ENCODE measurements at regions not wholly inside any gene's neighbourhood (a gene's known extent, or its start where the extent isn't known, plus 50 kb on each side); places are given as distances from the start of the nearest gene placed in this dataset.

- TF ChIP-seq, protein P1, sequence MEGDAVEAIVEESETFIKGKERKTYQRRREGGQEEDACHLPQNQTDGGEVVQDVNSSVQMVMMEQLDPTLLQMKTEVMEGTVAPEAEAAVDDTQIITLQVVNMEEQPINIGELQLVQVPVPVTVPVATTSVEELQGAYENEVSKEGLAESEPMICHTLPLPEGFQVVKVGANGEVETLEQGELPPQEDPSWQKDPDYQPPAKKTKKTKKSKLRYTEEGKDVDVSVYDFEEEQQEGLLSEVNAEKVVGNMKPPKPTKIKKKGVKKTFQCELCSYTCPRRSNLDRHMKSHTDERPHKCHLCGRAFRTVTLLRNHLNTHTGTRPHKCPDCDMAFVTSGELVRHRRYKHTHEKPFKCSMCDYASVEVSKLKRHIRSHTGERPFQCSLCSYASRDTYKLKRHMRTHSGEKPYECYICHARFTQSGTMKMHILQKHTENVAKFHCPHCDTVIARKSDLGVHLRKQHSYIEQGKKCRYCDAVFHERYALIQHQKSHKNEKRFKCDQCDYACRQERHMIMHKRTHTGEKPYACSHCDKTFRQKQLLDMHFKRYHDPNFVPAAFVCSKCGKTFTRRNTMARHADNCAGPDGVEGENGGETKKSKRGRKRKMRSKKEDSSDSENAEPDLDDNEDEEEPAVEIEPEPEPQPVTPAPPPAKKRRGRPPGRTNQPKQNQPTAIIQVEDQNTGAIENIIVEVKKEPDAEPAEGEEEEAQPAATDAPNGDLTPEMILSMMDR (IDR thresholded peaks at IDR 0.05; ENCODE audit: extremely low read depth, insufficient read depth, missing control alignments): no peak
- no peak for DNase-seq (ENCODE audit: low spot score)
- in situ Hi-C loops (cut with MboI; ENCODE audit: low pct_unique_long_range_greater_than_20kb, low sequenced_read_pairs, unreplicated experiment): no loop called here
These were observed 90.8 kb upstream of the TENT5A start for GRCh38 chr6:81843302-81843701.

- TF ChIP-seq, protein P1 (IDR thresholded peaks at IDR 0.05; ENCODE audit: extremely low read depth, insufficient read depth, missing control alignments): no peak
- in situ Hi-C loops (cut with MboI; ENCODE audit: low pct_unique_long_range_greater_than_20kb, low sequenced_read_pairs, unreplicated experiment): no loop called here
- no peak for DNase-seq (ENCODE audit: low spot score)
These were observed 89.8 kb upstream of the TENT5A start for GRCh38 chr6:81842254-81842653.

DNA sequence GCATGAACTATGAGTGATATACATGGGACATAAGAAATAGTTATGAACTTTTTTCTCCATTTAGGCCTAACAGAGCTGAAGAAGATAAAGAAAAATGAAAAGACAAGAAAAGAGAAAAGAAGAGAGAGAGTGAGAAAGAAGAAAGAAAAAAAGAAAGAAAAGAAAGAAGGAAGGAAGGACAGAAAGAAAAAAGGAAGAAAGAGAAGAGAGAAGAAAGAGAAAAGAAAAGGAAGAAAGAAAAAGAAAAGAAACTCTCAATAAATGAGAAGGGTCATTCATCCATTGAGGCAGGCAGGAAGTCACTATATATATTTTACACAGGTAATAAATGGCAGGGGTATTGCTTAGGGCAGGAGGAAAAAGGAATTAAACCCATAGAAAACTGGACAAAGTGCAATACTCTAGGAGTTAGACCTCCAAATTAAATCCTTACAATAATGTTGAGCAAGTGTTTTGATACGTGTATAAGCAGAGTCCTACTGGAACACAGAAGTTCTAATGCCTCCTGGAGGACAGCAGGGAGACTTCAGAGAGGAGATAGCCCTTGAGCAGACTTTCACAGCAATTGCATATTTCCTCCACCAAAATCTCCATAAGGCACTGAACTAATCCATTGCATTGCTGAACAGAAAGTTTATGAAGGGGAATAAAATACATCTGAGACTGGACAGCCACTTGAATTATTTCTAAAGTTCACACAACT lies 86.4 kb upstream of the TENT5A start:
- in situ Hi-C loops (cut with MboI; ENCODE audit: low pct_unique_long_range_greater_than_20kb, low sequenced_read_pairs, unreplicated experiment): no loop called here
- DNase-seq (ENCODE audit: low spot score): no peak

DNA sequence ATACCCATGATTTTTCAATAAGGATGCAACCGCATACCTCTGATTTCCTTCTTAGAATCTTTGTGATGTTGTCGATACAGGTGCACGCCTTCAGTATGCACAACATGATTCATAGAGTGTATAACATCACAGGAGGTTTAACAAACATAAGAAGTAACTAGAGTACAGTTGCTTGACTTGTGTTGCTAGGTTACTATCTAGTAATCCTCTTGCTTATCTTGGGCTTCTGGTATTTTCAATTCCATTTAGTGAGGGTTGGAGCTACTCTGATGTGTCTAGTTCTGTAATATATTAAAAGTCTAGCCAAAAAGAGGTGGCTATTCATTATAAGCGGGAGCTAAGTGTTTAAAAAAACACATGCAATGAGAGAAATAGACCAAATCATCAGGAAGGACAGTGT lies 85.5 kb upstream of the TENT5A start:
- TF ChIP-seq, protein P1 (IDR thresholded peaks at IDR 0.05; ENCODE audit: extremely low read depth, insufficient read depth, missing control alignments): no peak

More for the DNA sequence above, 86.4 kb upstream of the TENT5A start:
- TF ChIP-seq, protein P1 (IDR thresholded peaks at IDR 0.05; ENCODE audit: extremely low read depth, insufficient read depth, missing control alignments): no peak

DNA sequence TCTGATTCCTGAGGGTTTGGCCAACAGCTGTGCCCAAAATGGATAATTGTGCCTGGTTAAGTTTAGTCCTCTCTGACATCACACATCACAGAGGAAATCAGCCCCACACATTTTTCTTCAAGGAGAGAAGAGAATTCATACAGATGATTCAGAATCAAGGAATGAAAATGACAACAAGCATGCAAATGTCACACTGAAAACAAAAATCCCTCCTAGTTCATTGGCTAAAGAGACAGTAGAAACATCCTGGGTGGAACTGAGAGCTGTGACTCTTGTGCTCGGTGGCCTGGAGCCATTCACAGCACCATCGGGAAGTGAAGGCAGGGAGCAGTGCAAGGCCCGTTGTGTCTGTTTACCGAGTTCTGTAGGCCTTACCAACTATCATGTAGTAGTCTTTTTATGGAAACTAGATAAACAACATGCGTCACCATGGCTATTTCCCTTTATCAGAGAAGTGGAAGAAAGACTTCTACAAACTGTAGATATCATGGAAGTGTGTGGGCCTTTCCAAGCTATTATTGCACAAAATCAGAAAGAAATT lies 81.7 kb upstream of the TENT5A start:
- DNase-seq (ENCODE audit: low spot score): no peak
- in situ Hi-C loops (cut with MboI; ENCODE audit: low pct_unique_long_range_greater_than_20kb, low sequenced_read_pairs, unreplicated experiment): no loop called here

More for the DNA sequence above, 85.5 kb upstream of the TENT5A start:
- DNase-seq (ENCODE audit: low spot score): no peak
- in situ Hi-C loops (cut with MboI; ENCODE audit: low pct_unique_long_range_greater_than_20kb, low sequenced_read_pairs, unreplicated experiment): no loop called here

DNA sequence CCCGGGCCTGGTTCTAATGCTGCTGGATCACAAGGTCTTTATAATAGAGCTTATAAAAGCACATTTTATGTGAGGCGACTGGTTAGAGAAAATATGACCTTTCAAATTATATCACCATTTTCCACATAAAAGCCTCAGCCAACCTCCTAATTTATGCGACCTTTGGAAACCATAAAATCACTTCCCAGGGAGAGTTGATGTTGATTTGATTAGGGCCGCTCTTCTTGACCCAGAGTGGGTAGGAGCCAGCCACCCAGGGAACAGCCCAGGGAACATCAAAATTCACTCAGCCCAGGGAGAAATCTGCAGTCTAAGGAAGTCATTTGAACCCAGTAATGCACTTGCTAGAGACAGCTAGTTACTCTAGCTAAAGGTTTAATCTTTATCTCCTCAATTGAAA lies 79.8 kb upstream of the TENT5A start:
- TF ChIP-seq, protein P1 (IDR thresholded peaks at IDR 0.05; ENCODE audit: extremely low read depth, insufficient read depth, missing control alignments): no peak
- in situ Hi-C loops (cut with MboI; ENCODE audit: low pct_unique_long_range_greater_than_20kb, low sequenced_read_pairs, unreplicated experiment): no loop called here

More for the DNA sequence above, 81.7 kb upstream of the TENT5A start:
- TF ChIP-seq, protein P1 (IDR thresholded peaks at IDR 0.05; ENCODE audit: extremely low read depth, insufficient read depth, missing control alignments): no peak

More for the DNA sequence above, 79.8 kb upstream of the TENT5A start:
- DNase-seq (ENCODE audit: low spot score): no peak
